ENCODE measurements at regions not wholly inside any gene's neighbourhood (a gene's known extent, or its start where the extent isn't known, plus 50 kb on each side); places are given as distances from the start of the nearest gene placed in this dataset.
A peak's percentile ranks its signal among the peaks of the same experiment; 100 is the strongest.

- no peak for DNase-seq (ENCODE audit: low read depth)
Measured at GRCh38 chr3:56899078-56899477, 97.3 kb upstream of the ARHGEF3 start.

DNA sequence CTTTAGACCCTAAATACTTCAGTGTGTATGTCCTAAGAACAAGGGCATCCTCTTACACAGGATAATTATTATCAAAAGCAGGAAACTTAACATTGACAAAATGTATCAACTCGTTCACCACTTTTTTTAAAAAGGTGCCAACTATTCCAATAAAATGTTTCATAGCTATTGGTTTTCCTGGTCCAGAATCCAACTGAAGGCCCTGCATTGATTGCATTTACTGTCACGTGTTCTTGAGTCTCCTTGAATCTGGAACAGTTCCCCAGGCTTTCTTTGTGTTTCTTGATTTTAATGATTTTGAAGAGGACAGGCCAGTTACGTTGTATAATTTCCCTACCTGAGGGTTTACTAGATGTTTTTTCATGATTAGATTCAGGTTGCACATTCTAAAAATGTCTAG, 94.6 kb upstream of the ARHGEF3 start:
- no peak for DNase-seq (ENCODE audit: low read depth)

- peak; percentile 70 for DNase-seq (ENCODE audit: low read depth)
Measured at GRCh38 chr3:56894881-56895431, 93.2 kb upstream of the ARHGEF3 start.

DNA sequence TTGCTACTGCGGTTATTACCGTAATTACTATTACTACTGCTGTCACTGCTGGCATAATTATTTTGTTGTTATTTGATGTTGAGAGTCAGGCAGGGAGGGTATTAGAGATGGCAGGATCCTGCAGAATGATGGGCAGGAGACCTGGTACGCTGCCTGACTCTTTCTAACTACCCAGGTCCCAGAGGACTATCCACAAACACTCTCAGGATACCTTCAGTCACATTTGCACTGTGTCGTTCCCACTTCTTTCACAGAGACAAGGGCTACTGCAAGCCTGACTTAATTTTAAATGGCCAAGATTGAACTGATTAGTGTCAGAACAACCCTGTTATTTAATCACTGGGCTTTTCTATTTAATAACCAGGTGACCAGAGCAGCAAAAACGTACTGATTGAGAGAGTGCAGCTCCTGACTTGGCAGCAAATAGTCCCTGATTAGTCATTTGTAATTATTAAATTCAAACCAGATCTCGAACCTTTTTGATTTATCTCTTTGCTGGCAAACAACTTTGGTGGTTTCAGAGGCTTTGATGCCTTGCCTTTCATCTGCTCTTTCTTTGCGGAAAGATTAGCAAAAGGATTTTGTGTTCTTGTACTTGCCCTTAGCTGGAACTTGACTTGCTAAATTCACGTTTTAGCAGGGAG, 88.8 kb upstream of the ARHGEF3 start:
- DNase-seq (ENCODE audit: low read depth): peak; percentile 15

DNA sequence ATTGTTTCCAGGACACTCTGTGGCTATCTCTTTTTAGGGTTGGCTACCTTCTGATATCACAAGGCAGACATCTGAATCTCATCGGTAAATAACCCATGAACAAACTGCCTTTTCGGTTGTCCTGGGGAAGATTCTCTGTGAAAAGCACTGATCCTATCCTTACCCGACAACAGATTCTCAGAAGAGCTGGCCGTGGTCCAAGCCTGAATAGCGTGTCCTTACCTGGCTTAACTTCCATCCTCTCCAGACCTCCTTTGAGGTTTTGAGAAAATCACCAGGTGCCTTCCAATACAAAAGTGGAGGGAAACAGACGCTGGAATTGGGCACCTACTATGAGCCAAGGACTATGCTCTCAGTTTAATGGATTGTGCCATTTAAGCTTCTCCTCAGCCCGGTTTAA, 87.4 kb upstream of the ARHGEF3 start:
- no peak for DNase-seq (ENCODE audit: low read depth)

DNA sequence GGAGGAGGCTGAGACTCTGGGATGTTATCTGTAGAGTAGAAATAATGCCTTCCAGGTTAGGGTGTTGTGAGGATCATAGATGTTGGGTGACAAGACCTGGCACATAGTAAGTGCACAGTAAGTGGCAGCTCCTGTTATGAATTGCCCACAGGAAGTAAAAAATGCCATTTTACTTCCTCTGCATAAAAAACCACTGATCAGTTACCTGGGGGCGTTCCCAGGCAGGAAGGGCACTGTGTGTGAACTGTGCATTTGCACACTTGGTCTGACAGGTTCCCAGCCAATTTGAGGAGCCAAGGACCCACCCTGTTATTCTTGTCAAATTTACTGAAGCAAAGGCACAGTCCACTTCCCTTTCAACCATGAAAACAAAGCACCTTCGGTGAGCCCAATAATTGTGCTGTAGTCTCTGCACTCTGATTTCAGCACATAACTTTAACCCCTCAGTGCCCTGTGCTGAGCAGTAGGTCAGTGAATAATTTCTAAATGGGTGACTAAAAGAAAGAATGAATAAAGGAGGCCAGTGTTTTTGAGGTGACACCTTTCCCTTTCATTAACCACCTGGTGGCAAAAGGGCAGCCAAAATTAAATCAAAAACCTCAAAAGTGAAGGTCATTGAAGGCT, 85.8 kb upstream of the ARHGEF3 start:
- DNase-seq (ENCODE audit: low read depth): no peak

- peak; percentile 19 for DNase-seq (ENCODE audit: low read depth)
Measured at GRCh38 chr3:56886314-56886713, 84.6 kb upstream of the ARHGEF3 start.

DNA sequence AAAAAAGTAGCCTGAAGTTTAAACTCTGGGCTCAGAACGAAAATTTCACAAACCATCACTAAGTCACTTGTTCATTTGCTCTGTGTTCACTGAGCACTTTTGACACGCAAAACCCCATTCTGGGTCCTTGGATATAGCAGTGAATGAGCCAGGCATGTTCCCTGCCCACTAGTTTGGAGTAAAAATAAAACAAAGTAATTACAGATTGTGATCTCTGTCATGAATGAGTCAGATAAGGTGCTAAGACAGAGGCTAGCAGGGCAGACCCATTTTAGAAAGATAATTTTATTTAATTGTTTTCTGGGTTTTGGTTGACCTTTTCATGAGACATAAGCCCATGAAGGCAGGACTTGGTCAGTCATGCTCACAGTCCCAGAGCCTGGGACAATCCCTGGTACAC, 84.1 kb upstream of the ARHGEF3 start:
- peak; percentile 32 for DNase-seq (ENCODE audit: low read depth)

DNA sequence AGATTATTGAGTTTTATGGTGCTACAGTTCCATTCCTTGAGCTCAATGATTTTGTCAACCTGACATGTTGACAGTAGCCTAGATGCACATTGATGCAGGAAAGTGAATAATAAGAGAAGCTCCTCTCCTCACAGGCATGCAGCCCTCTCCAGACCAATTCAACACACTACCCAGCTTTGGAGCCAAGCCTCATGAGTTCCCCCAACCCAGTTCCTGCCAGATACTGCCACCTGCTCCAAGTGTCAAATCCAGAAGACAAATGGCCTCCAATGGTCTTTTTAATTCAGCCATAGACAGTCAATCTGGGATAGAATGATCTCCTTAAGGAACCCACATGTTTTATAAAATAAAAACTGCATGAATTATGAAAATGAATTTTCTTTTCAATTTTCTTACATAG, 83.7 kb upstream of the ARHGEF3 start:
- no peak for DNase-seq (ENCODE audit: low read depth)

DNA sequence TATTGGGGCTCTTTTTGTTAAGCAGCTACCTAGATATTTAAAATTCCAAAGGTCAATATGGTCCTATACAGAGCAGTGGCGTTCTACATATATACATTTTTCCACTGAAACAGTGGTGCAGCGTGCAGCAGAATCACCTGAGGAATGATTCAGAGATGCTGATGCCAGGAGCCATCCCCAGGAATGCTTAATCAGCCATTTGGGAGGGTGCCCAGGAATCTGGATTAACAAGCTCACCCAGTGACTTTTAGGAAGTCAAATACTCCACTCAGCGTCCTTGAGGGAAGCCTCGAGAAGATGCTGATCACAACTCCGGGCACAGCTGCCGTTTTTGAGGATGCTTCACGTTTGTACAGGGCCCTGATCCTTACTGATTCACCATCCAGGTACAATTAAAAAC, 82.6 kb upstream of the ARHGEF3 start:
- peak; percentile 7 for DNase-seq (ENCODE audit: low read depth)

DNA sequence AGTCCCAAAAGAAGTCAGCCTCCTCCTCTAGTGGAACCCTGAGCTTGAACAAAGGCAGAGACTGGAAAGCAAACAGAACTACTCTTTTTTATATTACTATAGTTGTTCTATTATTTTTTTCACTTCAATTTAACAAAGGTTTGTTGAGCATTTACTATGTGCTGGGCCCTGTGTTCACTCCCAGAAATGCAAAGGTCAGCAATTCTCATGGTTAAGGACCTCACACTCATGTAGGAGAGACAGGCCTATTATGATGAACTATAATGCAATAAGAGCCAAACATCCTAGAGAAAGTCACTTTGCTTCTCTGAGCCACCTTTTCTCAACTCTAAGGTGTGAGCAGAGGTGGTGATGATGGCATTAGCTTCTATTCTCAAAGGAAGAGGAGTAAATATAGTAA, 82.1 kb upstream of the ARHGEF3 start:
- no peak for DNase-seq (ENCODE audit: low read depth)

DNA sequence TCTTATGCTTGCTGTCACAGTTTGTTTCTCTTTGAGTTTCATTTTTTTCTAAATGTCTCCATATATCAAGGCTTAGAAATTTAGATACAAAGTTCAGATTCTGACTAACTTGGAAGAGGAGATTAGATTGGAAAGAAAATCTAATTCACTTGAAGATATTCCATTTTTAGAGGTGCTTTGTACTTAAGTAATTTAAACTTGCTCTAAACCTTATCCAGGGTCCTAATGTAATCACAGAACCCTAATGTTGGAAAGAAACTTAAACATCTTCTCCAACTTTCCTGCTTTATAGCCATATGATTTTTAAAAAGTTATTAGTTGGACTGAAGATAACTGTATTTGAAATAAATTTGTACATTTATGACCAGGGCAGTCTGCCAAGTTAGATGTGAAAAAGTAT, 81.1 kb upstream of the ARHGEF3 start:
- no peak for DNase-seq (ENCODE audit: low read depth)

DNA sequence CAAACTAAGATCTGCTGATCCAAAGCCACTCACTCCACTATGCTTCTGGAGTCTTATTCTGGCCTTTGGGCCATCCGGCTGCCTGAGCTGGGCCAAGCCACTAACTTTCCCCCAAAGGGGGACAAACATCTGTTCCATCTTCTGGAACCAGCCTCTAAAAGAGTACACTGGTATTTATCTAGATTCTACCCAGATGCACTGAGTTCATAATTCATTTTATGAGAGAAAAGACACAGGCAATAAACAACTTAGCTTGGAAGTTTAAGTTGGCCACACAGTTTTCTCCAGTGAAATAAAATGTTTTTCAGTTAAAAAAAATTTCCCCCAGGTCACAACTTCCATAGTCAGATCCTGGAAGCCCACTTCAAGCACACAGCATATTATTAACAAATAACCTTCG, 80.1 kb upstream of the ARHGEF3 start:
- no peak for DNase-seq (ENCODE audit: low read depth)

GRCh38 chr3:56880720-56881575, 79.2 kb upstream of the ARHGEF3 start:
- peak; percentile 47 for DNase-seq (ENCODE audit: low read depth)

- peak; percentile 45 for DNase-seq (ENCODE audit: low read depth)
Measured at GRCh38 chr3:56879436-56880215, 77.9 kb upstream of the ARHGEF3 start.

DNA sequence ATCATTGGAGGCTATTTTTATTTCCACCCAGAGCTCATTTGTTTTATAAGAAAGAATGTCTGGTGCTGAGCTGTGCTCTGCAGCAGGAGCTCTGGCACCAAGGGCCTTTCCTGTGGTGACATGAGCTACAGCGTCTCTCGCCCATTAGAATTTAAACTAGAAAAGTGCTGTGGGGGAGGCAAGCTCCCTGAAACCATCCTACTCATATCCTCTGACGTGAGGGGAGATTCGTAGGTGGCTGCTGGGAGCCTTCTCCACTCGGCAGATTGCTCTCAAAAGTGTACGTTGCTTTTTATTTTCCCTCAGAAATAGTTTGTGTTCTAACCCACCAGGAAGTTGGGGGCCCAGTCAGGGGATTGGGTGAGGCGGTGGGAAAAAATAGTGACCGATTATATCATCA, 76.3 kb upstream of the ARHGEF3 start:
- DNase-seq (ENCODE audit: low read depth): no peak

GRCh38 chr3:56876916-56877315, 75.2 kb upstream of the ARHGEF3 start:
- DNase-seq (ENCODE audit: low read depth): no peak

- DNase-seq (ENCODE audit: low read depth): no peak
Measured at GRCh38 chr3:56874269-56874668, 72.5 kb upstream of the ARHGEF3 start.

- peak; percentile 11 for DNase-seq (ENCODE audit: low read depth)
Measured at GRCh38 chr3:56870436-56870835, 68.7 kb upstream of the ARHGEF3 start.

- DNase-seq (ENCODE audit: low read depth): peak; percentile 30
Measured at GRCh38 chr3:56869157-56869889, 67.6 kb upstream of the ARHGEF3 start.

DNA sequence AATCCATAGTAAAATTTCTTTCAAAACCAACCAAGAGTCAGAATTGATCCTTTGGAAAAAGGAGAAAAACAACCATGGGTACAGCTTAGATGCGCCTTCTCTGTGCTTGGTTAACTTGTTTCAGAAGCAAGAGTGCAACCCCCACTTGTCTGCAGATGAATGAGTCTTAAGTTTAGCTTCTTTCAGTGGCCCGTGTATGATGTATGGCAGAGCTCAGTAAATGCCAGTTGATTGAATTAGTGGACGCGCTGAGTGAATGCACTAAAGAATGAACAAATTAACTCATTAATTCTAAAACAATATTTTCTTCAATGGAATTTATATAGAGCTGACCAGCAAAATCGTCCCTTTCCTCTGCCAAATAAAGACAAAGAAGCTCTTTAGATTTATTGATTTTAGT, 67.0 kb upstream of the ARHGEF3 start:
- DNase-seq (ENCODE audit: low read depth): no peak
